GM12872 (cell line): ENCODE measurements at regions not wholly inside any gene's neighbourhood (a gene's known extent, or its start where the extent isn't known, plus 50 kb on each side); places are given as distances from the start of the nearest gene placed in this dataset.

ENCODE experiments used
- TF ChIP-seq, protein P1 (sequence below): IDR thresholded peaks from 3 replicates; pipeline ENCODE4 v1.5.1; 2011; ENCODE audit warnings: low read depth, mild to moderate bottlenecking, low read length, moderate library complexity; ENCODE audit not compliant: insufficient read depth

DNA sequence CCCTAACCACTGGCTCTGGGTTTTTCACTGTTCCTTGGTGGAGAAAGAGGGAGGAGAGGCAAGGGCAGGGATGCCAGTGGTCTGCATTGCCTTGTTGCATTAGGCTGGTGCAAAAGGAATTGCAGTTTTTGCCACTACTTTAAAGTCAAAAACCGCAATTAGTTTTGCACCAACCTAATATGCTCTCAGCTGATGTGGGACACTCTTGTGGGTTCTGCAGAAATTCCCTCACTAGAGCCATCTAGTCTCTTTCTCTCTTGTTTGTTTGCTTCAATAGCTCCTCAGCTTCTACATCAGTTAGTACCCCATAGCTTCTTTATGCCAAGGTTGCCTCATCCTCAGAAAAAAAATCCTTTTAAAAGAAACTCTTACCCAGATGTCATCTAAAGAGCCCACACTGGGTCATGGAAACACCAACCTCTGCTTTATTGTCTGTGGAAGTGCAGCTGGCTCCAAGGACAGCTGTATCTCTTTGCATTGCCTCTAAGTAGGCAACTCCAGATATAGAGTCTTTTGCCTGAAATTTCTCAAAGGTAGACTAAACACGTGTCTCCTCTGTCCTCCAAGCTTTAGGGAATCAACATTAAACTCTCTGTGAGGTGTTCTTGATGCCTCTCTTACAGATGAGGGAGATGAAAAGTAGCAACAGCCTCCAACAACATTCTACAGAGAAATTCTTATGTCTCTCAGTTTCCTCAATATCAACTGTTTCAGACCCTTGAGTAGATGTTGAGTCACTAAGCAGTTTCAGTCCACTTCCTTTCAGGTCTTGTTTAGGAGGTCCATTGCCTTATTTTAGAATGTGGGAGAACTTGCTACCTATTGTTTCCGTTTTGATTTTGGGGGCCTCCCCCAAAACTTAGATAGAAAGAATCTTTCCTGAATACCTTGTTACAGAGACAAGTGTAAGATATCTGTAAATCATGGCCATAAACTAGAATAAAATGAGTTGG lies 84.9 kb upstream of the MEF2C start:
- TF ChIP-seq, protein P1, sequence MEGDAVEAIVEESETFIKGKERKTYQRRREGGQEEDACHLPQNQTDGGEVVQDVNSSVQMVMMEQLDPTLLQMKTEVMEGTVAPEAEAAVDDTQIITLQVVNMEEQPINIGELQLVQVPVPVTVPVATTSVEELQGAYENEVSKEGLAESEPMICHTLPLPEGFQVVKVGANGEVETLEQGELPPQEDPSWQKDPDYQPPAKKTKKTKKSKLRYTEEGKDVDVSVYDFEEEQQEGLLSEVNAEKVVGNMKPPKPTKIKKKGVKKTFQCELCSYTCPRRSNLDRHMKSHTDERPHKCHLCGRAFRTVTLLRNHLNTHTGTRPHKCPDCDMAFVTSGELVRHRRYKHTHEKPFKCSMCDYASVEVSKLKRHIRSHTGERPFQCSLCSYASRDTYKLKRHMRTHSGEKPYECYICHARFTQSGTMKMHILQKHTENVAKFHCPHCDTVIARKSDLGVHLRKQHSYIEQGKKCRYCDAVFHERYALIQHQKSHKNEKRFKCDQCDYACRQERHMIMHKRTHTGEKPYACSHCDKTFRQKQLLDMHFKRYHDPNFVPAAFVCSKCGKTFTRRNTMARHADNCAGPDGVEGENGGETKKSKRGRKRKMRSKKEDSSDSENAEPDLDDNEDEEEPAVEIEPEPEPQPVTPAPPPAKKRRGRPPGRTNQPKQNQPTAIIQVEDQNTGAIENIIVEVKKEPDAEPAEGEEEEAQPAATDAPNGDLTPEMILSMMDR, result no peak

DNA sequence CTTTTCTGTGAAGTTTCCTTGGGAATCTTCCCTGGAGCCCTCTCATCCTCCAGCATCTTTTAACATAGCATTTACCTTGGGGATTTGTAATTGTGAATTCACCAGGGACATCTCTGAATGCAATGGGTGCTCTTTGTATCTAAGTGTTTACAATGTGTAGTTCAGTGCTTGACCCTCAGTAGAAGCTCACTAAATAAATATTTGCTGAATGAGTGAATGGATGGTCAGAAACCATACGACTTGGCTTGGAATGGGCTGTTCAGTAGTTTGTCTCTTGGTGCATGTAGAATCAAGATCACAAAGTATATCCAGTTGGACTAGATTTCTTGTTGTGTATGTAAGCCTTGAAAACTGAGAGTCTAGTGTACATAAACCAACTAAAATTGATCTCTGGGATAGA lies 81.8 kb upstream of the MEF2C start:
- TF ChIP-seq, protein P1, result no peak

DNA sequence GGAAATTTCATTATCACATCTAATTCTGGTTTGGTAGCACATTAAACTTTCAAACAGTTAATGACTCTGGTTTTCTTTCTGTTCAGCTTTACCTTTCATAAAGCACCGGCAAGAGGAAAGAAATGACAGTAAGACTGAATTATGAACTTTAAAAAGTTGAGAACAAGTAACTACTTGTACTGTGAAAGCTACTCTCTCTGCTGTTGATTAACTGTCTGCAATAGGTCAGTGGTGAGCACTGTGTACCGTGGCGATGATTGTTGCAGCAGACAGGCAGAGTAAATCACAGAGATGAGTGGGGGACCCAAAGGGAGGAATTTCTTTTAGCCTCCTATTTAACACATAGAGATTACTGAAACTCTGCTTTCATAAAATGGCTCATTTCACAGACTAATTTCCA lies 74.0 kb upstream of the MEF2C start:
- TF ChIP-seq, protein P1, result no peak

DNA sequence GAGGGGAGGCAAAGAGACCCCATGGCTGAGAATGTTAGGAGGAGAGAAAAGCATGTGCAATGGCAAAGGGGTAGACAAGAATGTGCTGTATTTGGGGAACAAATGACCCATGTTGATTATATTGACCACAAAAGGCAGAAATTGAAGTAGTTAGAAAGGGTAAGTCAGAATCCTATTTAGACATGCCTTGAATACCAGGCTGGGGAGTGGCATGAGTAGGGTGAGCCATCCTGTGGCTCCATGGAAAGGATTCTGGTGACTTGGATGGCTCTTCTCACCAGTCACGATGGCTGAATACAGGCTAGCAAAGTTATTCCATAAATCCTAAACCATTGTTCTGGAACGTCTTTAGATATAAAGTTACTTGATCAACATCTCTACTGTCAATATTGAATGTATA lies 73.4 kb upstream of the MEF2C start:
- TF ChIP-seq, protein P1, result no peak

DNA sequence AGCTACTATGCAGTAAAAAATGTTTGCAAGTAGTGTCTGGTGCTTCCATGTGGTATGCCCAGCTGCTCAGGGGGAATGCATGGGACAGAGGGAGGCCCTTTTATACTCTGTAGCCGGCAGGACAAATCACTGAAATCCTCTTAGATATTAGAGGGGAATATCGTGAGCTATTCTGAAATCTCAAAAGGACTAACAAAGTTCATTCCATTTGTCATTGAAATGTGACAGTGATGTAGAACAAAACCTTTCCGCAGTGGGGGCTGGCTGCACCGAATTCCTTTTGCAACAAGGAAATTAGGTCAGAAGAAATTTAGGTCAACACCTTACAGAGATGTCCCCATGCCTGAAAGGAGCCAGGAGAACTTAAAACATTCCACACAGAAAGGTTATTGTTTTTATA lies 72.4 kb upstream of the MEF2C start:
- TF ChIP-seq, protein P1, result no peak

DNA sequence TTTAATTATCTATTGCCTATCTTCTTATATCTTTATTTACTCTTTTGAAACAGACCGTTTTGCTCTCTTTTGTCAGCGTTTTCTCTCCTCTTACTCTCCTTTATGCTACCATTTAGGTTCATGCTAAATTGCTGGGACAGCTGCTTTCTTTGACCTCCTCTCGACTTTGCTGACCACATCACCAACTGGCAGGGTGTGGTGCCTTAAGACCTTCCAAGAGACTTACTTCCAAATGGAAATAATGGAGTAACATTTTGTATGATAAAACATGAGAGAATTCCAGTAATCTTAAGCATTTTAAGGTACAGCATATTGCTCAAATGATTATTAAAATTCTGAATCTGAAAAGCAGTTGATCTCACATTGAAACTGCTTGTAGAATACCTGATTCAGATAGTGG lies 71.5 kb upstream of the MEF2C start:
- TF ChIP-seq, protein P1, result no peak

DNA sequence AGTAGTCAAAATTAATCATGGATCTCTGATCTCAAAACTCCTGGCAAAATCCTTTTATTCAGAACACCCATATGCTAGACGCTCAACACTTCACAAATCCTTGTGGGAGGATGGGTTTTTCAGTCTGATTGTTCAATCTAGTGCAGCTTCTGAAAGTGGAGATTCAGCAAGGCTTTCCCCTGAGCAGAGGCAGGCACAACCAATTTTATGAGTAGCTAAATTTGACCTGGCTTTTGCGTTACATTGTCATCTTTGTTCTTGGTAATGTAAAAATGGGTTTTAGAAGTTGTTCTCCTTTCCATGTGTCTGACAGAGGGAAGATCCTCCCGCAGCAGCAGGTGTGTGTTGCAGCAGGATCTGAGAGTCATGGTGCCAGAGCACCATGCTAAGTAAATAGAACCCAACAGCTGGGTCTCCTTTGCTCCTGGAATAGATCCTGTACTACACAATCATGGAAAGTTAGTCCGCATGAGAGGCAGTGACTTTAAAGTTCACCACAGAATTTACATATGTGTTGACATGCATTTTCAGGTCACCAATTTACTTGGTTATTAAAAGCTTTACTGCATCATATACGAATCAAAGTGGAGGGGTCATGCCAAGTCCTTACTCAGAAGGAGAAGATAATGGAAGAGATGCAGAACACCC lies 70.1 kb upstream of the MEF2C start:
- TF ChIP-seq, protein P1, result no peak
